Heart left ventricle (tissue), 13 donors: ENCODE measurements at regions not wholly inside any gene's neighbourhood (a gene's known extent, or its start where the extent isn't known, plus 50 kb on each side); places are given as distances from the start of the nearest gene placed in this dataset.

Experiments used
- POLR2A ChIP-seq, 2 donors: fragments of 450-650 bp; IDR thresholded peaks; one replicate each; pipeline ENCODE4 v1.6.1; 2017; ENCODE audit warnings: antibody characterized with exemption in 2 of 2, mild to moderate bottlenecking in 2 of 2, moderate library complexity in 2 of 2
- TF ChIP-seq, protein P1 (sequence below), 12 donors: fragments of 200-600 bp; sonication (generic) in 4 of 12; IDR thresholded peaks; one replicate each; pipeline versions ENCODE4 v1.5.0 to v1.8.0; 2018 to 2022; ENCODE audit warnings: antibody characterized with exemption in 12 of 12, mild to moderate bottlenecking in 5 of 12
- donor health status: ischemic (EF 13 %, LVEDD 7.1; RV severe dilation, severe dysfunction).
- donor health status: DM: no; HTN: yes; CAD: no.
- donor health status: DM: no; HTN: no; CAD: no.
- donor health status: ischemic (EF 25% LVEDD 6.9; RV normal size, moderate dysfunction).
- donor health status: ischemic (EF 25% LVEDD 5.7; RV mildly dilated, moderate dysfunction).
- donor health status: ischemic (EF 35%, LVEDD 5.7; RV mildly dilated, moderate dysfunction).
- donor health status: nonischemic (EF 11% LVEDD 7.7; RV severe dilation, severe dysfunction).
- donor health status: DM: yes; HTN: yes; CAD: no.
- donor health status: PGD.
- donor health status: ischemic (EF 29% LVEDD 5.4; RV normal size, mild dysfunction).
- donor health status: nonischemic (EF 23%, LVEDD 6.1; RV moderate dilation, normal function).

DNA sequence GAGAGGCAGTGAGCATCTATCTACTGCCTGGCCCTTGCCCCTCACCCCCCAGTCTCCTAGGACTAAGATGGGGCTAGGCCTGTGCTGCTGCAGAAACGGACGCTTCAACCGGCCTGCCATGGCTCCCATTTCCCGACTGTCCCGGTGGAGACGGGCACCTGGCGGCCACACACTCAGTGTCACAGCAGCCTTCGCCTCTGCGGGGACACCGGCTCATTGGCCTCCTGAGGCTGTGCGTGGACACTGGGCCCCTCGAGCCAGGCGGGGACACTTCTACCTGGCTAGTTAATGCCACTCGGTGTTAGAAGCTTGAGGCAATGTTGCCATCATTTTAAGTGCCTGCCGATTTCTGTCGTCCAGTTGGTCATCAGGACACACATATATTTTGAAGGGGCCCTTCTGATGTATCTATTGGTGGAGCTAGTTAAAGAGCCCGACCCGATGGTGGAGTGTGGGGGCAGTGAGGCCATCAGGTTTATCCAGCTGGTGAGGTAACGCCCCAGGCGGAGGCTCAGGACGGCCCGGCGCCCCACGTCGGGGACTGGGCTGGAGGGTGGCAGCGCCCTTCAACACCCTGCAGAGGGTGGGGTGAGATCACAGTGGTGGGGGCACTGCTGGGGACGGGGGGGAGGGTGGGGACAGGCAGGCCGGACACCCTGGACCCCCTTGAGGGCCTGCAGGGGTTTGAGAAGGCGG is 58.9 kb upstream of the GATA5 start:
- no peak for TF ChIP-seq POLR2A (IDR thresholded peaks at IDR 0.05)
- TF ChIP-seq, protein P1, sequence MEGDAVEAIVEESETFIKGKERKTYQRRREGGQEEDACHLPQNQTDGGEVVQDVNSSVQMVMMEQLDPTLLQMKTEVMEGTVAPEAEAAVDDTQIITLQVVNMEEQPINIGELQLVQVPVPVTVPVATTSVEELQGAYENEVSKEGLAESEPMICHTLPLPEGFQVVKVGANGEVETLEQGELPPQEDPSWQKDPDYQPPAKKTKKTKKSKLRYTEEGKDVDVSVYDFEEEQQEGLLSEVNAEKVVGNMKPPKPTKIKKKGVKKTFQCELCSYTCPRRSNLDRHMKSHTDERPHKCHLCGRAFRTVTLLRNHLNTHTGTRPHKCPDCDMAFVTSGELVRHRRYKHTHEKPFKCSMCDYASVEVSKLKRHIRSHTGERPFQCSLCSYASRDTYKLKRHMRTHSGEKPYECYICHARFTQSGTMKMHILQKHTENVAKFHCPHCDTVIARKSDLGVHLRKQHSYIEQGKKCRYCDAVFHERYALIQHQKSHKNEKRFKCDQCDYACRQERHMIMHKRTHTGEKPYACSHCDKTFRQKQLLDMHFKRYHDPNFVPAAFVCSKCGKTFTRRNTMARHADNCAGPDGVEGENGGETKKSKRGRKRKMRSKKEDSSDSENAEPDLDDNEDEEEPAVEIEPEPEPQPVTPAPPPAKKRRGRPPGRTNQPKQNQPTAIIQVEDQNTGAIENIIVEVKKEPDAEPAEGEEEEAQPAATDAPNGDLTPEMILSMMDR (IDR thresholded peaks at IDR 0.05): no peak
